ENCODE measurements at regions not wholly inside any gene's neighbourhood (a gene's known extent, or its start where the extent isn't known, plus 50 kb on each side); places are given as distances from the start of the nearest gene placed in this dataset.

DNA sequence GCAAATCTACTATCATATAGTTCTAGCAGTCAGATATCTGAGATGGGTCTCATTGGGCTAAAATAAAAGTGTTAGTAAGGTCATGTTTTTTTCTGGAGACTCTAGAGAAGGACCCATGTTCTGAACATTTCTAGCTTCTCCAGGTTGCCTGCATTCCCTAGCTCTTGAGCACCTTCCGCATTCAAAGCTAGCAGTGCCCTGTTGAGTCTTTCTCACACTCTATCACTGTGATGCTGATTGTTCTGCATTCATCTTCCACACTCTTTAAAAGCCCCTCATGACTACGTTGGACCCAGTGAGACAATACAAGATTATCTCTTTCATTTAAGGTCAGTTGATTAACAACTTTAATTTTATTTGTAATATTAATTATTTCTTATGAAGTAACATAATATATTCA is 433.3 kb upstream of the CHORDC1 start:
- TF ChIP-seq, protein P1, sequence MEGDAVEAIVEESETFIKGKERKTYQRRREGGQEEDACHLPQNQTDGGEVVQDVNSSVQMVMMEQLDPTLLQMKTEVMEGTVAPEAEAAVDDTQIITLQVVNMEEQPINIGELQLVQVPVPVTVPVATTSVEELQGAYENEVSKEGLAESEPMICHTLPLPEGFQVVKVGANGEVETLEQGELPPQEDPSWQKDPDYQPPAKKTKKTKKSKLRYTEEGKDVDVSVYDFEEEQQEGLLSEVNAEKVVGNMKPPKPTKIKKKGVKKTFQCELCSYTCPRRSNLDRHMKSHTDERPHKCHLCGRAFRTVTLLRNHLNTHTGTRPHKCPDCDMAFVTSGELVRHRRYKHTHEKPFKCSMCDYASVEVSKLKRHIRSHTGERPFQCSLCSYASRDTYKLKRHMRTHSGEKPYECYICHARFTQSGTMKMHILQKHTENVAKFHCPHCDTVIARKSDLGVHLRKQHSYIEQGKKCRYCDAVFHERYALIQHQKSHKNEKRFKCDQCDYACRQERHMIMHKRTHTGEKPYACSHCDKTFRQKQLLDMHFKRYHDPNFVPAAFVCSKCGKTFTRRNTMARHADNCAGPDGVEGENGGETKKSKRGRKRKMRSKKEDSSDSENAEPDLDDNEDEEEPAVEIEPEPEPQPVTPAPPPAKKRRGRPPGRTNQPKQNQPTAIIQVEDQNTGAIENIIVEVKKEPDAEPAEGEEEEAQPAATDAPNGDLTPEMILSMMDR (IDR thresholded peaks at IDR 0.05; ENCODE audit: low read length), result no peak
- no peak for TF ChIP-seq EZH2 (optimal IDR thresholded peaks at IDR 0.05; ENCODE audit: low read depth, low read length)
- TF ChIP-seq EZH2phosphoT487 (IDR thresholded peaks at IDR 0.05; ENCODE audit: low read length), result no peak
